ENCODE measurements at regions not wholly inside any gene's neighbourhood (a gene's known extent, or its start where the extent isn't known, plus 50 kb on each side); places are given as distances from the start of the nearest gene placed in this dataset.
"Not testable (repeated sequence)": the region's sequence is repeated elsewhere in the genome, so short reads cannot be mapped to it uniquely, and the experiment has no call there.

- no peak for DNase-seq
Observed at GRCh38 chr6:113744861-113745260, 112.3 kb upstream of the MARCKS start.

GRCh38 chr6:113750151-113750855 lies 106.8 kb upstream of the MARCKS start:
- no peak for DNase-seq

GRCh38 chr6:113754291-113754690 lies 102.9 kb upstream of the MARCKS start:
- no peak for DNase-seq

GRCh38 chr6:113755449-113756289 lies 101.5 kb upstream of the MARCKS start:
- no peak for DNase-seq

GRCh38 chr6:113756290-113756665 lies 100.9 kb upstream of the MARCKS start:
- DNase-seq, result no peak

GRCh38 chr6:113758214-113758613 lies 98.9 kb upstream of the MARCKS start:
- no peak for DNase-seq

GRCh38 chr6:113758826-113759574 lies 98.1 kb upstream of the MARCKS start:
- DNase-seq, result no peak

GRCh38 chr6:113762641-113763040 lies 94.5 kb upstream of the MARCKS start:
- DNase-seq, result no peak

GRCh38 chr6:113763311-113763766 lies 93.8 kb upstream of the MARCKS start:
- no peak for DNase-seq

GRCh38 chr6:113763876-113764275 lies 93.3 kb upstream of the MARCKS start:
- DNase-seq, result peak in 1 of 2 experiments; percentile 3

- no peak for DNase-seq
Observed at GRCh38 chr6:113765909-113766308, 91.2 kb upstream of the MARCKS start.

GRCh38 chr6:113767985-113768384 lies 89.2 kb upstream of the MARCKS start:
- no peak for DNase-seq

GRCh38 chr6:113772961-113773360 lies 84.2 kb upstream of the MARCKS start:
- DNase-seq, result no peak

GRCh38 chr6:113774127-113774825 lies 82.9 kb upstream of the MARCKS start:
- DNase-seq, result no peak

- no peak for DNase-seq
Observed at GRCh38 chr6:113776998-113777397, 80.1 kb upstream of the MARCKS start.

- no peak for DNase-seq
Observed at GRCh38 chr6:113777601-113778000, 79.5 kb upstream of the MARCKS start.

- DNase-seq, result no peak
Observed at GRCh38 chr6:113779656-113780055, 77.5 kb upstream of the MARCKS start.

GRCh38 chr6:113782636-113783035 lies 74.5 kb upstream of the MARCKS start:
- no peak for DNase-seq

GRCh38 chr6:113786168-113786567 lies 71.0 kb upstream of the MARCKS start:
- DNase-seq, result no peak

- no peak for DNase-seq
Observed at GRCh38 chr6:113788586-113788985, 68.6 kb upstream of the MARCKS start.

GRCh38 chr6:113791225-113791624 lies 65.9 kb upstream of the MARCKS start:
- DNase-seq, result not testable (repeated sequence)

GRCh38 chr6:113795371-113795770 lies 61.8 kb upstream of the MARCKS start:
- not testable (repeated sequence) for DNase-seq

GRCh38 chr6:113796038-113796437 lies 61.1 kb upstream of the MARCKS start:
- DNase-seq, result no peak
